K562 (cell line): ENCODE measurements at regions not wholly inside any gene's neighbourhood (a gene's known extent, or its start where the extent isn't known, plus 50 kb on each side); places are given as distances from the start of the nearest gene placed in this dataset.

ENCODE experiments used
- ATAC-seq: fragments of 200-7000 bp; cut with Tn5 transposase; 3 replicates; pipeline ENCODE4 v1.9.1; 2020; ENCODE audit warnings: moderate library complexity
- BruUV-seq: library from RNA; stranded (reverse); fragments of 400-500 nt; replicated peaks from 2 replicates; lab custom pipeline; 2021; lab: Mats Ljungman, UMichigan
- CTCF ChIA-PET: fragments of 300-600 bp; formaldehyde crosslinking; extraction: SDS; loops from one replicate; lab custom pipeline; 2021; ENCODE audit warnings: low intra/inter-chr PET ratio; lab: Yijun Ruan, JAX
- POLR2A ChIA-PET: fragments of 300-600, 350-650 bp; sonication (Branson Sonifier 250); formaldehyde crosslinking; extraction: SDS; loops from one replicate; lab custom pipeline; 2021; ENCODE audit warnings: antibody characterized with exemption, inconsistent platforms; lab: Yijun Ruan, JAX
- DNase-seq, 4 experiments: peaks; one replicate each; pipeline versions ENCODE4 v3.0.0 to v3.0.0-alpha.2; 2011 to 2018; ENCODE audit warnings: low spot score in 3 of 4, mixed read lengths in 3 of 4; ENCODE audit errors: extremely low read depth in 1 of 4
- FAIRE-seq: peaks from 2 replicates; lab custom pipeline; 2011; peaks lifted over from hg19 to GRCh38; lab: Jason Lieb, UNC
- H2AFZ ChIP-seq: 2 replicates; pipeline ENCODE4 v1.6.0; 2011; ENCODE audit warnings: low read depth, low read length, control low read depth, inconsistent platforms
- H3K27ac ChIP-seq: fragments of 200-600 bp; 3 replicates; pipeline ENCODE4 v1.8.0; 2011; ENCODE audit warnings: low read depth, mild to moderate bottlenecking, control low read depth, inconsistent platforms, low read length, moderate library complexity, mixed read lengths; ENCODE audit errors: extremely low read depth
- H3K27me3 ChIP-seq, 2 experiments: fragments of 300-600 bp in 1 of 2; 2 replicates in 1 of 2; 3 replicates in 1 of 2; pipeline versions ENCODE4 v1.6.0 to v1.8.0; 2011; ENCODE audit warnings: inconsistent platforms in 2 of 2, low read length in 2 of 2, mild to moderate bottlenecking in 1 of 2, mixed read lengths in 1 of 2, moderate library complexity in 1 of 2; ENCODE audit not compliant: control insufficient read depth in 2 of 2, insufficient read depth in 2 of 2
- H3K36me3 ChIP-seq: fragments of 300-600 bp; 3 replicates; pipeline ENCODE4 v1.8.0; 2011; ENCODE audit warnings: mild to moderate bottlenecking, low read length, inconsistent platforms; ENCODE audit not compliant: control insufficient read depth, insufficient read depth
- H3K4me1 ChIP-seq, 2 experiments: fragments of 200-600 bp in 1 of 2; replicated peaks in 1 of 2; 2 replicates in 1 of 2; 3 replicates in 1 of 2; pipeline versions ENCODE4 v1.5.1 to v1.8.0; 2011; ENCODE audit warnings: inconsistent platforms in 2 of 2, low read length in 2 of 2, mild to moderate bottlenecking in 1 of 2, mixed read lengths in 1 of 2, moderate library complexity in 1 of 2; ENCODE audit not compliant: control insufficient read depth in 2 of 2, insufficient read depth in 2 of 2
- H3K4me2 ChIP-seq: 2 replicates; pipeline ENCODE4 v1.6.1; 2011; ENCODE audit warnings: low read length, control low read depth, inconsistent platforms, mixed read lengths; ENCODE audit not compliant: insufficient read depth
- H3K4me3 ChIP-seq: fragments of 200-600 bp; sonication (generic), shearing (Covaris generic); 2 replicates; pipeline ENCODE4 v1.5.1; 2016; ENCODE audit warnings: control low read depth, inconsistent platforms
- H3K79me2 ChIP-seq: fragments of 200-600 bp; 3 replicates; pipeline ENCODE4 v1.8.0; 2011; ENCODE audit warnings: low read length, inconsistent platforms; ENCODE audit not compliant: control insufficient read depth, insufficient read depth
- H3K9ac ChIP-seq, 2 experiments: 2 replicates each; pipeline versions ENCODE4 v1.6.0 to v1.6.1; 2011; ENCODE audit warnings: low read depth in 2 of 2, low read length in 2 of 2, control low read depth in 1 of 2, inconsistent platforms in 1 of 2, mild to moderate bottlenecking in 1 of 2, mixed read lengths in 1 of 2; ENCODE audit not compliant: insufficient read depth in 1 of 2
- H3K9me1 ChIP-seq: one replicate; pipeline ENCODE4 v1.6.0; 2011; ENCODE audit warnings: inconsistent platforms, mild to moderate bottlenecking, low read length, moderate library complexity; ENCODE audit not compliant: control insufficient read depth, insufficient read depth
- H3K9me3 ChIP-seq: replicated peaks from 2 replicates; pipeline ENCODE4 v1.5.1; 2011; ENCODE audit warnings: low read depth, low read length, inconsistent platforms; ENCODE audit not compliant: control insufficient read depth, insufficient read depth
- H4K20me1 ChIP-seq: replicated peaks from 2 replicates; pipeline ENCODE4 v1.6.1; 2011; ENCODE audit warnings: low read length, inconsistent platforms, mixed read lengths; ENCODE audit not compliant: control insufficient read depth, insufficient read depth
- FOXA1 ChIP-seq: fragments of 450-650 bp; IDR thresholded peaks from 2 replicates; pipeline ENCODE4 v1.6.1; 2016; ENCODE audit warnings: mild to moderate bottlenecking, borderline replicate concordance
- LEF1 ChIP-seq: fragments of 450-650 bp; IDR thresholded peaks from 2 replicates; pipeline ENCODE4 v1.6.1; 2016; ENCODE audit warnings: mild to moderate bottlenecking
- POLR2G ChIP-seq: fragments of 200-400 bp; formaldehyde crosslinking; IDR thresholded peaks from 2 replicates; pipeline ENCODE4 v1.6.1; 2017; ENCODE audit warnings: low read depth, mild to moderate bottlenecking, antibody characterized with exemption, low read length, moderate library complexity
- RBM14 ChIP-seq: fragments of 200-400 bp; formaldehyde crosslinking; IDR thresholded peaks from 2 replicates; pipeline ENCODE4 v1.6.1; 2018; ENCODE audit warnings: low read depth, mild to moderate bottlenecking, low read length, moderate library complexity, borderline replicate concordance; ENCODE audit not compliant: insufficient read depth
- ZFX ChIP-seq: sonication (generic); formaldehyde crosslinking; IDR thresholded peaks from 2 replicates; pipeline ENCODE4 v1.8.0; 2022; ENCODE audit warnings: mild to moderate bottlenecking, missing genetic modification reagents, moderate library complexity
- ZNF239 ChIP-seq: fragments of 250-450 bp; sonication (Bioruptor Pico); IDR thresholded peaks from 2 replicates; pipeline ENCODE4 v1.4.0; 2020; ENCODE audit warnings: mild to moderate bottlenecking
- ZNF408 ChIP-seq: fragments of 250-450 bp; sonication (Bioruptor Pico); IDR thresholded peaks from 2 replicates; pipeline ENCODE4 v1.4.0; 2020; ENCODE audit warnings: low read depth, mild to moderate bottlenecking, moderate library complexity
- WGBS: fragments of 100-300 bp; shearing (Covaris generic); methylation state at CpG from one replicate; pipeline ENCODE4 v1.1.6; 2016; ENCODE audit warnings: low coverage, mixed read lengths; ENCODE audit not compliant: insufficient coverage; ENCODE audit errors: missing lambda C conversion rate; 5-methylcytosine and 5-hydroxymethylcytosine counted together
- in situ Hi-C: fragments of 300-500 bp; cut with MboI; formaldehyde crosslinking; loops from 4 replicates; pipeline ENCODE4 v1.15.0; 2018; ENCODE audit warnings: inconsistent platforms, mixed read lengths
- intact Hi-C: fragments of 100-400 bp; cut with micrococcal nuclease; formaldehyde crosslinking; loops from 2 replicates; pipeline ENCODE4 v1.14.2; 2022
- TF ChIP-seq, protein P1 (sequence below): fragments of 200-400 bp; formaldehyde crosslinking; IDR thresholded peaks from 2 replicates; pipeline ENCODE4 v1.6.1; 2017; ENCODE audit warnings: mild to moderate bottlenecking, low read depth, low read length, moderate library complexity
- TF ChIP-seq, protein P2 (sequence below): fragments of 450-650 bp; formaldehyde crosslinking; IDR thresholded peaks from 2 replicates; pipeline ENCODE4 v1.4.0; 2020; ENCODE audit warnings: mild to moderate bottlenecking
- TF ChIP-seq, protein P3 (sequence below): fragments of 250-450 bp; sonication (Bioruptor Pico); IDR thresholded peaks from 2 replicates; pipeline ENCODE4 v1.4.0; 2020; ENCODE audit warnings: mild to moderate bottlenecking, moderate library complexity

DNA sequence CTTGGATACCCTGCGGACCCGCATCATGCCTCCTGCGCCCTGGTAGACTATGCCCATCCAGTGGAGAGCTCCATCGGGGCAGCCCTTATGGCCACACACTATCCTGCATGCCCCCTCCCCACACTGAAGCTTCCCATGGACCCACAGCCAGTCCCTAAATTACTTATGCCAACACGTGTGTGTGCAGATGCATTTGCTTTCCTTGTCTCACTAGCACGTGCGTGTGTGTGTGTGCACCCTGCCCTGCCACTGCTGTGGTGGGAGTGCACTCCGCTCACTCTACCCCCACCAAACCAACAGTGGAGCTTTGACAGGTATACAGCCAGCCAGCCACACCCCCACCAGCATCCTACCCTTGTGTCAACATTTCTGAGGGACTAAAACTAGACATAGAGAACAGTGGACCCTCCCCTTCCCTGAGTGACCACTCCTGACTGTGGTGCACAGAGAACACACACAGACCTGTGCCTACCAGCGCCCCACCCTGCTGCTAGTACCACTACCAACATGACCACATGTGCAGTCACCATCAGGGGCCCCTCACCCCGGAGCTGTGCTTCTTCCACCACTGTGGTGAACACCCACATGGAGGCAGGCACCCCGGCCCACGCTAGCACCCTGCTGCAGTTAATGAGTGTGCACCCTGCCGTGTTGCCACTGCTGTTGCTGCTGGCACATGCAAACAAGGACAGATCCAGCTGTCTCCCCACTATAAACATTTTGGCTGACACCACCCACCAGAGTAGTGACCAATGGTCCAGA is 310.8 kb downstream of the GABRB3 start:
- intact Hi-C loops (no loop called here), in situ Hi-C loops (no loop called here)
- Histone ChIP-seq H3K79me2 (no peaks in the 10 kb centered on the region), H3K36me3 (no peaks in the 10 kb centered on the region), H3K4me2 (no peak overlapping the region), H4K20me1 (no peaks in the 10 kb centered on the region), H3K9me3 (no peaks in the 10 kb centered on the region), H3K4me1 (no peaks in the 10 kb centered on the region), H2AFZ (no peak overlapping the region), H3K27ac (no peak overlapping the region), H3K9me1 (no peaks in the 10 kb centered on the region)
- ChIA-PET CTCF (no interaction called here), POLR2A (no interaction called here)
- WGBS = 1% methylated on average over 12 of the region's 13 CpGs
- DNase-seq (no peak), FAIRE-seq (no peak)
- BruUV-seq = no TSS peak
- TF ChIP-seq, protein P1, sequence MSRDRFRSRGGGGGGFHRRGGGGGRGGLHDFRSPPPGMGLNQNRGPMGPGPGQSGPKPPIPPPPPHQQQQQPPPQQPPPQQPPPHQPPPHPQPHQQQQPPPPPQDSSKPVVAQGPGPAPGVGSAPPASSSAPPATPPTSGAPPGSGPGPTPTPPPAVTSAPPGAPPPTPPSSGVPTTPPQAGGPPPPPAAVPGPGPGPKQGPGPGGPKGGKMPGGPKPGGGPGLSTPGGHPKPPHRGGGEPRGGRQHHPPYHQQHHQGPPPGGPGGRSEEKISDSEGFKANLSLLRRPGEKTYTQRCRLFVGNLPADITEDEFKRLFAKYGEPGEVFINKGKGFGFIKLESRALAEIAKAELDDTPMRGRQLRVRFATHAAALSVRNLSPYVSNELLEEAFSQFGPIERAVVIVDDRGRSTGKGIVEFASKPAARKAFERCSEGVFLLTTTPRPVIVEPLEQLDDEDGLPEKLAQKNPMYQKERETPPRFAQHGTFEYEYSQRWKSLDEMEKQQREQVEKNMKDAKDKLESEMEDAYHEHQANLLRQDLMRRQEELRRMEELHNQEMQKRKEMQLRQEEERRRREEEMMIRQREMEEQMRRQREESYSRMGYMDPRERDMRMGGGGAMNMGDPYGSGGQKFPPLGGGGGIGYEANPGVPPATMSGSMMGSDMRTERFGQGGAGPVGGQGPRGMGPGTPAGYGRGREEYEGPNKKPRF = no peak
- no peak for TF ChIP-seq ZNF239 (CRISPR knock-in tag)
- TF ChIP-seq, protein P2, sequence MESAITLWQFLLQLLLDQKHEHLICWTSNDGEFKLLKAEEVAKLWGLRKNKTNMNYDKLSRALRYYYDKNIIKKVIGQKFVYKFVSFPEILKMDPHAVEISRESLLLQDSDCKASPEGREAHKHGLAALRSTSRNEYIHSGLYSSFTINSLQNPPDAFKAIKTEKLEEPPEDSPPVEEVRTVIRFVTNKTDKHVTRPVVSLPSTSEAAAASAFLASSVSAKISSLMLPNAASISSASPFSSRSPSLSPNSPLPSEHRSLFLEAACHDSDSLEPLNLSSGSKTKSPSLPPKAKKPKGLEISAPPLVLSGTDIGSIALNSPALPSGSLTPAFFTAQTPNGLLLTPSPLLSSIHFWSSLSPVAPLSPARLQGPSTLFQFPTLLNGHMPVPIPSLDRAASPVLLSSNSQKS (CRISPR knock-in tag) = no peak
- no peak for TF ChIP-seq FOXA1
- no peak for TF ChIP-seq ZFX (CRISPR knock-in tag)
- no peak for TF ChIP-seq LEF1
- no peak for TF ChIP-seq RBM14
- TF ChIP-seq ZNF408 (CRISPR knock-in tag) = no peak
- no peak for TF ChIP-seq POLR2G
- TF ChIP-seq, protein P3, sequence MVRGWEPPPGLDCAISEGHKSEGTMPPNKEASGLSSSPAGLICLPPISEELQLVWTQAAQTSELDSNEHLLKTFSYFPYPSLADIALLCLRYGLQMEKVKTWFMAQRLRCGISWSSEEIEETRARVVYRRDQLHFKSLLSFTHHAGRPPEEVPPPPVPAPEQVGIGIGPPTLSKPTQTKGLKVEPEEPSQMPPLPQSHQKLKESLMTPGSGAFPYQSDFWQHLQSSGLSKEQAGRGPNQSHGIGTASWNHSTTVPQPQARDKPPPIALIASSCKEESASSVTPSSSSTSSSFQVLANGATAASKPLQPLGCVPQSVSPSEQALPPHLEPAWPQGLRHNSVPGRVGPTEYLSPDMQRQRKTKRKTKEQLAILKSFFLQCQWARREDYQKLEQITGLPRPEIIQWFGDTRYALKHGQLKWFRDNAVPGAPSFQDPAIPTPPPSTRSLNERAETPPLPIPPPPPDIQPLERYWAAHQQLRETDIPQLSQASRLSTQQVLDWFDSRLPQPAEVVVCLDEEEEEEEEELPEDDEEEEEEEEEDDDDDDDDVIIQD (CRISPR knock-in tag) = no peak
- TF ChIP-seq, all 486 proteins: peak for 0
- Histone ChIP-seq H3K4me3 (no peak overlapping the region), H3K27me3 (no peaks in the 10 kb centered on the region), H3K9ac (no peak overlapping the region)
- no peak for ATAC-seq
